ENCODE measurements at regions not wholly inside any gene's neighbourhood (a gene's known extent, or its start where the extent isn't known, plus 50 kb on each side); places are given as distances from the start of the nearest gene placed in this dataset.
"Not testable (repeated sequence)": the region's sequence is repeated elsewhere in the genome, so short reads cannot be mapped to it uniquely, and the experiment has no call there.

DNA sequence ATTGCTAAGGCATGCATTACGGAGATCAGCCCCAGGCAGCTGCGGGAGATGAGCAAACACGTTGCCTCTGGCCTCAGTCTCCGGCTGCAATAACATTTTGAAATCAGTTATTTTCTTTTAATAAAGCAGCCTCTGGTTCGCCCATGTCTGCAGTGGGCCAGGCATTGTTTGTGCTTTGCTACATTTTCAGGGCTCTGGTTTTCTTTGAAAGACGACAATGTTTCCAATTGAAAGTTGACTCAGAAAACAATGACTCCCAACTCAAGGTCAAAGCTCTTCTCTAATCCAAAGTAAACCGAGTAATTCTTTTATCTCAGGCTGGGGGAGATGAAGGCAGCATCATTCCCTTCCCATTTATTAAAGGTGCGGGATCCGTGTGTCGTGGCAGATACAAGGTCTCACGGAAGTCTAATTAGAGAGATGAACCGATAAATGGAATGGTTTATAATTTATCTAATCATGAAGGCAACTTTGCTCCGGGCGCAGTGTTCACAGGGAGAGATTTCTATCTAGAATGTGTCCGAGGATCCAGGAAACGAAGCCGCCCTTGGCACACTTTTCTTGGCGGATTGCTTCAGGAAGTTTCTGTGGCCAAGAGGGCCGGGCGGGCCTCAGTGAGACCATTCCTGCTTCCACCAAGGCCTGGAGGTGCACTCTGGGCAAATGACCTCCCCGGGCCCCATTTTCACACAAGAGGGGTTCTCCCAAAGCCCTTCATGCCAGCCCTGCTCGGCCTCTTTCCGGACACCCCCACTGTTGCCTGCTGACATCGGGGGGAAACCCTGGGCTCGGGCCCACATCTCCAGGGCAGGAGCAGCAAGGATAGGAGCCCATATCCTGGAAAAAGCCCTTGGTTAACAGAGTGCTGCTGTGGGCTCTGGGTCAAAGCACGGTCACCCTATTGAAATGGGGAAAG, 811.4 kb downstream of the BRD1 start:
- DNase-seq = no peak

DNA sequence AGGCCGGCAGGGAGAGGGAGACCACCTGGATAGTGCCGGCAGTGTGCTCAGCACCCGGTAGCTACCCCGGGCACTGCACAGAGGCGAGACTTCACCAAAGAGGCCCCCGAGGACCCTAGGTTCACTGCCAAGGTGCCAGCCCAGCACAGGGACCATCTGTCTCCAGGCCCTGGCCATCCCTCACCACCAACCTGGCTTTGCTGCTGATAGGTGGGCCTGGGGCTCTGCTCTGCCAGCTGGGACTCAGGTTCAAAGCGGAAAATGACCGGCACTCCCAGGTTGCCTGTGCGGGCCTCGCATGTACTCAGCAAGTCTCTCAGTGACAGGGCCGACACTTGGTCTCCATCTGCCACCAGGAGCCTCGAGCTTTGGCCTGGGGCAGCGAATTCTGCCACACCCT, 812.2 kb downstream of the BRD1 start:
- no peak for DNase-seq

- no peak for DNase-seq
Observed at GRCh38 chr22:49014227-49015201, 813.2 kb downstream of the BRD1 start.

- no peak for DNase-seq
Observed at GRCh38 chr22:49013707-49014106, 814.0 kb downstream of the BRD1 start.

DNA sequence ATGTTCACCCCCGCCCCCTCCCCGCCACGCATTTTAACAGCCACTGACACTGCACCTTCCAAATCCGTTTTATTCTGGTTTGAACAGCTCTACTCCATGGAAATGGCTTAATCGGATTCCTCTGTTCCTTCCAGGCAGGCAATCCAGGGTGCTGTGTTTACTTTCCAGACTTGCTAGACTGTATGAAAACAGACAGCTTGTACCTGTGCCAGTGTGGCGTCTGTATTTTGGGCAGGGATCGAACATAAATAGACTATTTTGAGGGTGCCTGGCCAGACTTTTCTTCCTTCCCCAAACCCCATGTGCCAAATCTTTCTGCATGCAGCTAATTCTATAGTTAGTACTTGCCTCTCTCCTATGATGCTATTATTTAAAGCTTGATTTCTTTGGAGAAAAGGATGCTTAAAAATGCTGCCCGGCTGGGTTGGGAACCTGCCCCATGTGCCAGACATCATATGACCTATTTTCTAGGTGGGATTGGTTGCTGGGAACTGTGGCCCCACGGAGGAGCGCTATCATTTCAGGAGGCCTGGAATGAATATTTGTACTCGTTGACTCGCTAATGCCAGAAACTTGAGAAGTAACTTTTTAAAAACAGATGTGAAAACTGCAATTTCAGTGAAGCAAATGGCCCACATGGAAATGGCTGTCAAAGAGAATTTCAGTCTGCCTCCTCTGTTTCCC, 814.8 kb downstream of the BRD1 start:
- no peak for DNase-seq

DNA sequence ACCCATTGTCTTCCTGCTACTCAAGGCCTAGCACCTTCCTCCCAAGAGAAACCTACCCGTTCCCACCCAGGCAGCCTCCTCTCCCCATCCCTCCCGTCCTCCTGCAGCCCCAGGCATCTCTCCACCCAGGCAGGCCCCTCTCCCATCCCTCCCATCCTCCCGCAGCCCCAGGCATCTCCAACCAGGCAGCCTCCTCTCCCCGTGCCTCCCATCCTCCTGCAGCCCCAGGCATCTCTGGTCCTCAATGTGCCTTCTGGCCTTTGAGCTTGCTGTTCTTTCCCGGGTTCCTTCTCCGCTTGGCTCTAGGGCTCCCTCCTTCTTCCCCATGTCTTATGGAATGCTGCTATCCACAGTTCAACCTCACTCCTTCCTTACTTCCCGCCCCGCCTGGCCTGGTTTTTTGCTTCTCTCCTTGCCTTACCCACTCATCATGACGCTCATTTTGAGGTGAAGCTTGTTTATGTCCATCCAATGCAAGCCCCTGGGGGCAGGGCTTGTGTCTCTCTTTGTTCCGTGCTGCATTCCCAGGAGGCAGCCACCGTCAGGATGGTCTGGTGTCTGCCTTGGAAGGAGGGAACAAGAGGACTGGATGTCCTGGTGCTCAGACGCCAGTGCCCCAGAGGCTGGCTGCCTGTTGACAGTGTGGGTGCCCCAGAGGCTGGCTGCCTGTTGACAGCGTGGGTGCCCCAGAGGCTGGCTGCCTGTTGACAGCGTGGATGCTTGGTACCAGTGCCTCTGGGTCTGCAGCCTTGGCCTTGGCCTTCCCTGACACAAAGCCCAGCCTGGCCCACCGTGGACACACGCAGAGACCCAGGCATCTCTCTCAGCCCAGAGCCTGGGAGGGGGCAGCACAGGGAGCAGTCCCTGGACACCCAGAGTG, 815.7 kb downstream of the BRD1 start:
- DNase-seq = no peak

DNA sequence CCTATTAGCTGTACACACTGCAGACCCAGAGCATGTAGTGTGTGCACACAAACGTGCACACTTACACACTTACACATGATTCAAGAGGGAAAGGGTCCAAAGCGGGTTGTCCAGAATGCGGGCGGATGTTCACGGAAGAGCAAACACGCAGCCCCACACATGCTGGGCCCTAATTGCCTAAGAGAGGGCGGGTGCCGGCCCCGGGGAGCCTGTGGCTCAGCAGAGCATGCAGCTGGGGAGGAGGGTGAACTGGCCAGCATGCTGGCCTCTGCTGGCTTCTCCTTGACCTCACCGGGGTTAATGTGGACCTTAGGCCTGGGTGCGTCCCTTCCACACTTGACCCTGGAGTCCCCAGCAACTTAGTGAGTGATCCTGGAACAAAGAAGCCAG, 816.3 kb downstream of the BRD1 start:
- no peak for DNase-seq

DNA sequence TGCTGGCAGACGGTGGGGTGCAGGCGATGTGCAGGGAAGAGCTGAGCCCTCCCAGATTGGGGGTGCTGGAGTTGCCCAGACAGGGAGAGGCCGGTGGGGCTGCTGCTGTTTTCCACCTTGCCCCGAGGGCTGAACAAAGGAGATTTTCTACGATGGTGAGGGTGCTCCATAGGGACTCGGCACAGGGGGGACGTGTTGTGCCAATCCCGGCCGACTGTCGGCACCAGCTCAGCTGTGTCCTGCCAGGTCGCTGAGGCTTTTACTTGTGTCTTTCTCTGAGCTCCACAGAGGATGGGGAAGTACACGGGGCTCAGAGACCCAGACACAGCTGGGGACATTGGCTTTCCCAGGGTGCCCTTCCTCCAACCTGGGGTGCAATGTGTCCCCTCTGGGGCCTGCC, 816.8 kb downstream of the BRD1 start:
- DNase-seq = peak in 1 of 2 experiments; percentile 9

GRCh38 chr22:49010070-49010863, 817.4 kb downstream of the BRD1 start:
- DNase-seq = no peak

DNA sequence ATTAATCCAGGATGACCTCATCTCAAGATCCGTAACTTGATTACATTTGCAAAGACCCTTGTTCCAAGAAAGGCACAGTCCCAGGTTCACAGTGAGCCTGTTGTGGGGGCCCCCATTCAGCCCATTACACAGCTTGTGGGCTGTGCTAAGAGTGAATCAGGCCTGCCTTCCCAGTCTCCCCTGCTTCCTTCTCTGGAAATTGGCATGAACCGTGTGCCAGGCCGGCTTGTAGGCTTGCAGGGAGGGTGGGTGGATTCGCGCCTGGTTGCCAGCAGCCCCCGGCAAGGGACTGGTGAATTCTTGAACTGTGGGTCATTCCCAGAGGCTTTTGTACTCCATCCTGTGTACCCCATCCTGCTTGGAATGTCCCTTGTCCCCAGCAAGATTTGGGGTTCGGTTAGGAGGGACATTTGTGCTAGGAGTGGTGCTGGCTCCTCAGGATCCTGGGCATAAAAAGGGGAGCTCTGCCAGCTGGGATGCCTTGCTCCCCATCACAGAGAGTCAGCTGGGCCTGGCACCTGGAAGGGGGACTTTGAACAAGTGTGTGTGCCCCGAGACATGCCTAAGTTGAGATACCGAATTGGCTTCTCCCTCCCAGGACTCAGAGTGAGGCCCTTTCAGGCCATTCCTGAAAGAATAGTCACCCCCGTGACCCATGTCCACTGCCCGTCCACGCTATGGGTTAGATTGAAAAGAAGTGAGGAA, 818.2 kb downstream of the BRD1 start:
- no peak for DNase-seq

- DNase-seq = peak in 1 of 2 experiments; percentile 1
Observed at GRCh38 chr22:49008682-49009235, 818.9 kb downstream of the BRD1 start.

DNA sequence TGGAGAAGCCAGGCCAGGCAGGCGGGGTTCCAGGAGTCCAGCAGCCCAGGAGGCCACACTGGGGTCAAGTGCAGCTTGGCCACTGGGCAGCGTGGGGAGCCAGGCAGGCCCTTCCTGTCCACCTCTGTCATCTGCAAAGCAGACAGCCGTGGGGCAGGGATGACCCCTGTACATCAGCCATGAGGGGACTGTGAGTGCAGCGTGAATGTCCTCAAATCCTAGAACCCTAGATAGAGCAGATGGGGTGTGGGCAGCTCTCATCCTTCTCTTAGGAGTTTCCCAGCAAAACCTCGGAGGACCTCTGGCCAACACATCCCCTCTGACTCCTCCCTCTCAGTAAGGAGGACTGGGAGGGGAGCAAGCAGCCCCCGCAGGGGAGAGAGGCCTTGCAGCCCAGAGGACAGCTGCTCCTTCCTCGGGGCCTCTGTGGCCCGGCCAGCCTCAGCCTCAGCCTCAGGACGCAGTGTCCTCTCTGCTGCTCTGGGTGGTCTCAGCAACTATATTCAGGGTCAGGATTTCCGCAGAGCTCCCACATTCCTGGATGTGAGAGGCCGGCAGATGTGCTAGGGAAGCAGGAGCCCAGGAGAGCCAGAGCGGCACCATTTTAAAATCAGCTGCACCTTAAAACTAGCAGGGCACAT, 820.5 kb downstream of the BRD1 start:
- DNase-seq = no peak

GRCh38 chr22:49006207-49007012, 821.3 kb downstream of the BRD1 start:
- peak in 1 of 2 experiments; percentile 4 for DNase-seq

DNA sequence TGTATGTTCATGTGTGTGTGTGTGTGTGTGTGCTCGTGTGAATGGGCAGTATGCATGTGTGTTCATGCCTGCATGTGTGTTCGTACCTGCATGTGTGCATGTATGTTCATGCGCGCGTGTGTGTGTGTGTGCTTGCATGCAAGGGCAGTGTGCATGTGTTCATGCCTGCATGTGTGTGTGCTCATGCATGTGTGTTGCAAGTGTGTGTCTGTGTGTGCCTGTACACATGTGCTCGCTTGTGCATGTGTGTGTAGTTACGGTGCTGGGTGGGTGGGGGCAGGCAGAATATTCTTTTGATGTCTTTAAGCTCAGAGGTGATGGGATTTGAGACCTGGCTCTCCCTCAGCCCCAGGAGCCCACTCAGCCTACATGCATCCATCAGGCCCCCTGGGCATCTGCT, 822.1 kb downstream of the BRD1 start:
- DNase-seq = no peak

DNA sequence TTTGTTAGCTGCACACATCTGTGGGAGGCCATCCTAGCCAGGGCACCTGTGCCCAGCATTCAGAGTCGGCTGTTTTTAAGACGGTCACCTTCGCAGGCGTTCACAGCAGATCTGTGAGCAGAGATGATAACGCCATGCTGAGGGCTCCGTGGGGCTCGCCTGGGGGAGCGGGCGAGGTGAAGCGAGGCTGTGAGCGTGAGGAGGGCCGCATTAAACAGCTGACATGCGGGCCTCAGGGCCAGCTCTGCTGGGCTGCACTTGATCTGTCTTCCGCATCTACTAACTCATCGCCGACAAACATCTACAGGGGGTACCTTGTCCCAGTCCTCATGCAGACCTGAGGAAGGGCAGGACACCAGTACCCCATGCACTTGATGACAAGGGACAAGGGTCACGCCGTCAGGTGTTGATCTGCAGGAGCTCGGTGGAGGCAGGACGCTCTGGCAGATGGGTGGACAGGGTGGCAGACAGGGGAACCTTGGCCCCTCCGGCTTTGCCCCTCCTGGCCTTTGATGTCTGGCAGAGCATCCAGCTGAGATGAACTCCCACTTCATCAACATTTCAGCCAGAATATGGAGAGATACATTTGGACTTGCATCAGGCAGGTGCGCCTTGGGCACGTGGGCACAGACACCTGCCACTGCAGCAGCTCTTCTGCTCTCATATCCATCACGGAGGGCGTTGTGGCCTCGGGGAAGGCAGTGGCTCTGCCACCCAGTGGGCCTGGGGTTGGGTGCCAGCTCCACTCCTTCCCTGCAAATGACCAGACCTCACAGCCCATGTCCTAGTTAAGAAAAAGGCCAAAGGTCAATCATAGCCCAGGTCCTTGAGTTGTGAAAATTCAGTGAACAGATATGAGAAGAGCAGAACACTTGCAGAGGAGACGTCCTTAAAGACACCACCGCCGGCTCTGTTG, 822.9 kb downstream of the BRD1 start:
- peak in 1 of 2 experiments; percentile 2 for DNase-seq

DNA sequence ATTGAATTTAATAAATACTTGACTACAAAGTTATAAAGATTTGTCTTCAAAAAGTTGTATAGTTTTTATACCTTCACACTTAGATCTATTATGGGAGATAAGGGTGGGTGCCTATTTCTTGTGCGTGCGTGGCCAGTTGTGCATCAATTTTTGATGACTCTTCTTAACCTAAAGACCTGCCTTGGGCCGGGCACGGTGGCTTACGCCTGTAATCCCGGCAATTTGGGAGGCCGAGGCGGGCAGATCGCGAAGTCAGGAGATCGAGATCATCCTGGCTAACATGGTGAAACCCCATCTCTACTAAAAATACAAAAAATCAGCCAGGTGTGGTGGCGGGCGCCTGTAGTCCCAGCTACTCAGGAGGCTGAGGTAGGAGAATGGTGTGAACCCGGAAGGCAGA, 830.1 kb downstream of the BRD1 start:
- DNase-seq = not testable (repeated sequence)

DNA sequence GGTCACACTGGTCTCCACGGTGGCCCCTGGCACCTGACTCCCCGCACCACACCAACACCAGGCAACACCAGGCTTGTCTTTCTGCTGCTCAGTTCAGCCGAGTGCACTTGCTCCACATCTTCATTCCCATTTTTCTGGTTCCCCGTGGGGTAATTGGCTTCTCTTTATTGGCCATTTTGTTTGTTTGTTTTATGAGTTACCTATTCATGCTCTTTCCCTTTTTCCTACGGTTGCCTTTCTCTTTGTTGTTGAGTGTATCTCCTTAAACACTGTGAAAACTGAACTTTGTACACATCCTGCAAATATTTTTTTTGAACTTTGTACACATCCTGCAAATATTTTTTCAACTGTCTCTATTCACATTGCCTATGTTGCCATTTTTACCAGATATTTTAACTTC, 834.0 kb downstream of the BRD1 start:
- no peak for DNase-seq

DNA sequence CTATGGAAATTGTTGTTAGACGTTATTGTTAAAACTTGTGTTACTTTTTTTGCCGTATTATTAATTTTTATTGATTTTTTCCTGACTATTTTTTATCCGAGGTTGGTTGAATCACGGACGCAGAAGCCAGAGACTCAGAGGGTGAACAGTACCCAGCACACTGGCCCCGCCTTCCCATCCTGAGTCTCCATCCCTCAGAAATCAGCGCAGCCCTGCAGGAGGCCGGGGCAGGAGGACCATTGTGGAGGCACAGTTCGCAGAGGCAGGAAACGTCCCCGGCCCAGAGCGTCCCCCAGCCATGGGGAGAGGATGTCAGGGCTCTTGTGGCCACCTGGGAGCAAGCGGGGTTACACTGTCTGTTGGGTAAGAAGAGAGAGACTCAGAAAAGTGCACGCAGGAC, 843.0 kb downstream of the BRD1 start:
- no peak for DNase-seq

All from activated T-cell treated with anti-CD3 and anti-CD28 coated beads, Interleukin-2, amount 50 U/mL, for 48 hours (primary cell).